ENCODE measurements at regions not wholly inside any gene's neighbourhood (a gene's known extent, or its start where the extent isn't known, plus 50 kb on each side); places are given as distances from the start of the nearest gene placed in this dataset.

DNA sequence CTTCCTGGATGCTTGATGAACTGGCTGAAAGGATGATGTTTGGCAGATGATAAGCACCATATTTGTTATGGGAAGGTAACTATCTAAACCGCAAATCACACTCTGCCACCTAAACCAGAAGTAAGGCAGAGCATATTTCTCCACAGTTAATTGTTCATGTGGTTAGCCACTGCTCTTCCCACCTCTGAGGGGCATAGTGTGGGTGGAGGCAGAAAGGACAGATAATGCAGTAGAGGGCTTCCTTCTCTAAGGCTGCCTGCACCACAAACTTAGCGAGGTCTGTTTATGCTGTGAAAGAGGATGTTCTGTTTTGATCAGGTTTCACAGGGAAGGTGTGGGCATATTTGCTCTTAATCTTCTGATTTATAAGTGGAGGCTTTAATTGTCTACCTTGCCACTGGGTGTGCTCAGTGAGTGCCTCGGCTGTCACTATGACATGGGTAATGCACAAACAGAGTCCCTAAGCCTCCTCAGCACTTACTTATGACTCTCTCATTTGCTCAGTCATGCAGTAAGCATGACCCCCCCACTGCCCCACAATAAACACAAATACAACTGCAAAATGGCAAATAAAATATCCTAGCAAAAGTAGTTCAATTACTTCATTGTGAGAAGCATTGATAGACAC, 401.0 kb downstream of the TMA16 start:
- H3K4me3 ChIP-seq (ENCODE audit: low read depth, poor library complexity, severe bottlenecking) = no peak overlapping the region
- intact Hi-C loops (cut with DNase I; ENCODE audit: low total_unique reads) = no loop called here
- DNase-seq (ENCODE audit: low spot score in 2 of 2) = no peak
- WGBS, 2 donors = 49 to 60% methylated on average over 3 of the region's 3 CpGs
- TF ChIP-seq CTCF (IDR thresholded peaks at IDR 0.05) (no peak), POLR2A (IDR thresholded peaks at IDR 0.05) (no peak)

GRCh38 chr4:163901319-163901718, 406.8 kb downstream of the TMA16 start:
- TF ChIP-seq POLR2A (IDR thresholded peaks at IDR 0.05) = no peak
- TF ChIP-seq CTCF (IDR thresholded peaks at IDR 0.05) = no peak
- DNase-seq (ENCODE audit: low spot score in 2 of 2) = no peak
- intact Hi-C loops (cut with DNase I; ENCODE audit: low total_unique reads) = no loop called here
- H3K4me3 ChIP-seq (ENCODE audit: low read depth, poor library complexity, severe bottlenecking) = no peak overlapping the region
- WGBS, 2 donors = 25 to 33% methylated on average over 1 of the region's 1 CpG

GRCh38 chr4:163902417-163902816, 407.9 kb downstream of the TMA16 start:
- intact Hi-C loops (cut with DNase I; ENCODE audit: low total_unique reads) = no loop called here
- no peak for TF ChIP-seq POLR2A (IDR thresholded peaks at IDR 0.05)
- no peak for TF ChIP-seq CTCF (IDR thresholded peaks at IDR 0.05)
- no peak overlapping the region for H3K4me3 ChIP-seq (ENCODE audit: low read depth, poor library complexity, severe bottlenecking)
- no peak for DNase-seq (ENCODE audit: low spot score in 2 of 2)
- 92 to 94% methylated on average over 2 of the region's 2 CpGs for WGBS, 2 donors

DNA sequence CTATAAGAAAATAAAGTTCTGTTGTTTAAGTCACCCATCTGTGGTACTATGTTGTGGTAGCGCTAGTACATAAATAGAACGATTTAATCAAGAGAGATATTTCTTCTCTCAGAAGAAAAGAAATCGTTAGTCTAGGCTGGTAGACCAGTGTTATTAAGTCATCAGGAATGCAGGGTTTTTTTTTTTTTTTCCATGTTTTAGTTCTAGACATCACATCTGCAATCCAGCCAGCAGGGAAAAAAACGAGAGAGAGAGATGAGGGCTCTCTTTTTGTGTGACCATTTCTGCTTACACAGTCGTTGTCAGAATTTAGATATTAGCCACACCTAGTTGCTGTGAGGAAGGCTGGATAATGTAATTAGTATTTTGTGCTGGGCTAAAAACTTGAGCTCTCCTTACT, 417.4 kb downstream of the TMA16 start:
- no peak for TF ChIP-seq POLR2A (IDR thresholded peaks at IDR 0.05)
- H3K4me3 ChIP-seq (ENCODE audit: low read depth, poor library complexity, severe bottlenecking) = no peak overlapping the region
- intact Hi-C loops (cut with DNase I; ENCODE audit: low total_unique reads) = no loop called here
- WGBS, 2 donors = 61 to 62% methylated on average over 5 of the region's 5 CpGs
- DNase-seq (ENCODE audit: low spot score in 2 of 2) = no peak

GRCh38 chr4:163913571-163913970, 419.1 kb downstream of the TMA16 start:
- WGBS, 2 donors = 72 to 78% methylated on average over 4 of the region's 4 CpGs
- TF ChIP-seq POLR2A (IDR thresholded peaks at IDR 0.05) (no peak), CTCF (IDR thresholded peaks at IDR 0.05) (no peak)
- no peak overlapping the region for H3K4me3 ChIP-seq (ENCODE audit: low read depth, poor library complexity, severe bottlenecking)
- DNase-seq (ENCODE audit: low spot score in 2 of 2) = no peak
- intact Hi-C loops (cut with DNase I; ENCODE audit: low total_unique reads) = no loop called here

DNA sequence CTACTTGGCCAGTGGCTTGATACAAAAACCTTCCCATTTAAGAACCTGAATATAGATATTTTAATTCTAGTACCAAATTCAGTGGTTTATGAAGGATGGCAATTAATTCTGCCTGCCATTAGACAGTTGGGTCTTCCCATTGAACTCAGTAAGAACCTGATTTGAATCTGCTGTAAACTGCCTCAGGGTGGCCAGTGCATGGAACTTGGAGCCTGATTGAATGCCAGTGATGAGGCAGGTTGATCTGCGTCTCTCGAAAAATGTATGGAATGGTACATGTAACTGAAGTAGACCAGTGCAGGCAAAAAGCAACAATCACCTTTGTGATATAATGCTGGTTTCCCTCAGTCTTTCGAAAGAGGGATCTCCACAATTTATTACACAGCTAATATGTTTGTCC, 421.4 kb downstream of the TMA16 start:
- WGBS, 2 donors = 74% methylated on average over 3 of the region's 3 CpGs
- TF ChIP-seq CTCF (IDR thresholded peaks at IDR 0.05) = no peak
- TF ChIP-seq POLR2A (IDR thresholded peaks at IDR 0.05) = no peak
- H3K4me3 ChIP-seq (ENCODE audit: low read depth, poor library complexity, severe bottlenecking) = no peak overlapping the region
- intact Hi-C loops (cut with DNase I; ENCODE audit: low total_unique reads) = no loop called here
- DNase-seq (ENCODE audit: low spot score in 2 of 2) = no peak
